Kidney (tissue), 13 donors: ENCODE measurements at regions not wholly inside any gene's neighbourhood (a gene's known extent, or its start where the extent isn't known, plus 50 kb on each side); places are given as distances from the start of the nearest gene placed in this dataset.

Experiments used
- DNase-seq, 5 donors: peaks; one replicate each; pipeline ENCODE4 v3.0.0-alpha.2; 2013 to 2020
- FAIRE-seq: peaks from 2 replicates; lab custom pipeline; 2012; peaks lifted over from hg19 to GRCh38; lab: Jason Lieb, UNC
- H3K27ac ChIP-seq, 2 donors: one replicate each; pipeline ENCODE4 v1.7.0; 2013; ENCODE audit warnings: low read depth in 2 of 2, low read length in 2 of 2, inconsistent platforms in 1 of 2
- H3K27me3 ChIP-seq: one replicate; pipeline ENCODE4 v1.7.1; 2013; ENCODE audit warnings: low read length, inconsistent platforms; ENCODE audit not compliant: control insufficient read depth, insufficient read depth
- H3K36me3 ChIP-seq, 3 donors: one replicate each; pipeline versions ENCODE4 v1.7.0 to v1.7.1; 2013; ENCODE audit warnings: low read length in 3 of 3, control low read depth in 1 of 3, inconsistent platforms in 1 of 3; ENCODE audit not compliant: insufficient read depth in 3 of 3, control insufficient read depth in 2 of 3
- H3K4me1 ChIP-seq, 3 donors: one replicate each; pipeline versions ENCODE4 v1.7.0 to v1.7.1; 2013; ENCODE audit warnings: low read length in 3 of 3, inconsistent platforms in 1 of 3, low read depth in 1 of 3; ENCODE audit not compliant: control insufficient read depth in 2 of 3, insufficient read depth in 2 of 3
- H3K4me3 ChIP-seq, 3 donors: one replicate each; pipeline versions ENCODE4 v1.7.0 to v1.8.1; 2013; ENCODE audit warnings: low read length in 3 of 3, control low read depth in 1 of 3, inconsistent platforms in 1 of 3
- H3K9ac ChIP-seq, 3 donors: one replicate each; pipeline versions ENCODE4 v1.7.0 to v1.7.1; 2013; ENCODE audit warnings: low read length in 3 of 3, control low read depth in 1 of 3, inconsistent platforms in 1 of 3
- H3K9me3 ChIP-seq, 3 donors: one replicate each; pipeline versions ENCODE4 v1.7.0 to v1.7.1; 2013; ENCODE audit warnings: low read length in 3 of 3, control low read depth in 1 of 3, inconsistent platforms in 1 of 3; ENCODE audit not compliant: control insufficient read depth in 2 of 3, insufficient read depth in 1 of 3
- intact Hi-C: fragments of 100-400 bp; cut with DNase I; formaldehyde crosslinking; loops from one replicate; pipeline ENCODE4 v1.11.1; 2022
- TF ChIP-seq, protein P1 (sequence below): IDR thresholded peaks from 3 replicates; pipeline ENCODE4 v1.5.1; 2012; ENCODE audit warnings: mild to moderate bottlenecking, moderate library complexity, borderline replicate concordance; ENCODE audit not compliant: insufficient read depth; ENCODE audit errors: extremely low read depth
- donor health status: control.
- donor health status: control.
- donor health status: control.
- donor health status: control.
- donor health status: control.
- donor health status: DM: yes; HTN: yes; CAD: no.
- donor health status: Normal renal cell carcinoma (clear cell type).

GRCh38 chr10:3978761-3979160 lies 193.8 kb upstream of the KLF6 start:
- no peak overlapping the region for H3K27ac ChIP-seq
- intact Hi-C loops = no loop called here

DNA sequence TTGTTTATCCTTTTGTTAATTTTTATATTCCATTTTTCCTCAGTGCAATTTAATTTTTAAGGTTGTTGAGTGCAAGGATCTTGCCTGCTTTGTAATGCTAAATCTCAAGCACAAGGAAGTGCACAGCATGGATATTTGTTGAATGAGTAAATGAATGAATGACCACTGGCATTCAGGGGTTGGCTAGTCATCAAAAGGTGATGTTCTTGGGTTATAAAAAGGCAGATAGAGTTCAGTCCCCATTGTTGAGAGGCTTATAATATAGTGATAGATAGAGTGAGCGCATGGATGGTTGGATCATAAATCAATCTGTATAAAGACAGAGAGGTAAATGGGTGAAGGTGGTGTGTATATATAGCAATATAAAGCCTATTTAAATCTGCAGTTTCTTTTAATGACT lies 193.2 kb upstream of the KLF6 start:
- Histone ChIP-seq H3K36me3 (no peaks in the 10 kb centered on the region), H3K9ac (no peak overlapping the region), H3K27ac (no peak overlapping the region), H3K4me1 (no peaks in the 10 kb centered on the region), H3K27me3 (no peaks in the 10 kb centered on the region), H3K9me3 (peaks cover 0 to 4% (median 0%) of the 10 kb centered on the region in 3 donors), H3K4me3 (no peak overlapping the region)
- intact Hi-C loops = no loop called here
- FAIRE-seq (no peak), DNase-seq (no peak)
- TF ChIP-seq, protein P1, sequence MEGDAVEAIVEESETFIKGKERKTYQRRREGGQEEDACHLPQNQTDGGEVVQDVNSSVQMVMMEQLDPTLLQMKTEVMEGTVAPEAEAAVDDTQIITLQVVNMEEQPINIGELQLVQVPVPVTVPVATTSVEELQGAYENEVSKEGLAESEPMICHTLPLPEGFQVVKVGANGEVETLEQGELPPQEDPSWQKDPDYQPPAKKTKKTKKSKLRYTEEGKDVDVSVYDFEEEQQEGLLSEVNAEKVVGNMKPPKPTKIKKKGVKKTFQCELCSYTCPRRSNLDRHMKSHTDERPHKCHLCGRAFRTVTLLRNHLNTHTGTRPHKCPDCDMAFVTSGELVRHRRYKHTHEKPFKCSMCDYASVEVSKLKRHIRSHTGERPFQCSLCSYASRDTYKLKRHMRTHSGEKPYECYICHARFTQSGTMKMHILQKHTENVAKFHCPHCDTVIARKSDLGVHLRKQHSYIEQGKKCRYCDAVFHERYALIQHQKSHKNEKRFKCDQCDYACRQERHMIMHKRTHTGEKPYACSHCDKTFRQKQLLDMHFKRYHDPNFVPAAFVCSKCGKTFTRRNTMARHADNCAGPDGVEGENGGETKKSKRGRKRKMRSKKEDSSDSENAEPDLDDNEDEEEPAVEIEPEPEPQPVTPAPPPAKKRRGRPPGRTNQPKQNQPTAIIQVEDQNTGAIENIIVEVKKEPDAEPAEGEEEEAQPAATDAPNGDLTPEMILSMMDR = no peak

More at GRCh38 chr10:3978761-3979160, 193.8 kb upstream of the KLF6 start:
- peaks cover 0 to 4% (median 0%) of the 10 kb centered on the region in 3 donors for H3K9me3 ChIP-seq
- H3K27me3 ChIP-seq = no peaks in the 10 kb centered on the region
- H3K36me3 ChIP-seq = no peaks in the 10 kb centered on the region
- TF ChIP-seq, protein P1 = no peak
- H3K4me1 ChIP-seq = no peaks in the 10 kb centered on the region
- DNase-seq (no peak), FAIRE-seq (no peak)
- H3K4me3 ChIP-seq = no peak overlapping the region
- H3K9ac ChIP-seq = no peak overlapping the region

DNA sequence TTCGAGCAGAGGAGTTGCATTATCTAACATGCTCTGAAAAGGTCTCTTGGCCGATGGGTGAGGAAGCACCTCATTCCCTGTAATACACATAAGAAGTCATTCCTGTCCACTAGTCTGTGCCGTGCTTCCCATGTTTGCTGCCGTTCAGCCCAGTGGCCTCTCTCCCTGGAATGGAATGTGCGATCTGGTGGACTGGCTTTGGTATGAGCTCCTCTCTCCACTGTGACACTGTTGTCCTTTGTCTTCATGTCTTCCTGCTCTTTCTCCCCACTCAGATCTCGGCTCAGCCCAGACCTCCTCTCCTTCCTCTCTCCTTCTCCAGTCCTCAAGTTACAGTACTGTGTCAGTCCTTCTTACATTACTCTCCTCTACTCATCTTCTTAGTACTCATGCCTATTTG lies 192.8 kb upstream of the KLF6 start:
- intact Hi-C loops = no loop called here
- no peaks in the 10 kb centered on the region for H3K36me3 ChIP-seq
- no peaks in the 10 kb centered on the region for H3K4me1 ChIP-seq
- FAIRE-seq = no peak
- no peaks in the 10 kb centered on the region for H3K27me3 ChIP-seq
- TF ChIP-seq, protein P1 = no peak
- no peak overlapping the region for H3K4me3 ChIP-seq
- H3K9ac ChIP-seq = no peak overlapping the region
- H3K27ac ChIP-seq = no peak overlapping the region
- DNase-seq = no peak
- H3K9me3 ChIP-seq = no peaks in the 10 kb centered on the region

DNA sequence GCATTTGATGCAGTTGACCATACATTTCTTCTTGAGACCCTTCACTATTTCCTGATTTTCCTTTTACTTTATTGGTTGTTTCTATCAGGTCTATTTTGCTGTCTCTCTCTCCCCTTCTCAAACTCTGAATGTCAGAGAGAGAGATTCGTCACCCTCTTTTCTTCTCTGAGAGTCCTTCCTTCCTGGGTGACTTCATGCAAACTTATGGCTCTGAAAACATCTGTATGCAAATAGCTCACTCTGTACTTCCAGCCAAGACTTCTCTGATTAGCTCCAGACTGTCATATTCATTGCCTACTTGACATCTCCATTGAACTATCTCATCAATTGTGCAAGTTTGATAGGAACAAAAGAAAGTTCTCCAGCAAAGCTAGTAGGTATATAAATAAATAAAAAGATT lies 191.7 kb upstream of the KLF6 start:
- DNase-seq = no peak
- no peak overlapping the region for H3K9ac ChIP-seq
- intact Hi-C loops = no loop called here
- TF ChIP-seq, protein P1 = no peak
- no peaks in the 10 kb centered on the region for H3K9me3 ChIP-seq
- H3K36me3 ChIP-seq = no peaks in the 10 kb centered on the region
- no peak overlapping the region for H3K27ac ChIP-seq
- H3K27me3 ChIP-seq = no peaks in the 10 kb centered on the region
- no peak overlapping the region for H3K4me3 ChIP-seq
- FAIRE-seq = no peak
- no peaks in the 10 kb centered on the region for H3K4me1 ChIP-seq
